ENCODE measurements at regions not wholly inside any gene's neighbourhood (a gene's known extent, or its start where the extent isn't known, plus 50 kb on each side); places are given as distances from the start of the nearest gene placed in this dataset.

DNA sequence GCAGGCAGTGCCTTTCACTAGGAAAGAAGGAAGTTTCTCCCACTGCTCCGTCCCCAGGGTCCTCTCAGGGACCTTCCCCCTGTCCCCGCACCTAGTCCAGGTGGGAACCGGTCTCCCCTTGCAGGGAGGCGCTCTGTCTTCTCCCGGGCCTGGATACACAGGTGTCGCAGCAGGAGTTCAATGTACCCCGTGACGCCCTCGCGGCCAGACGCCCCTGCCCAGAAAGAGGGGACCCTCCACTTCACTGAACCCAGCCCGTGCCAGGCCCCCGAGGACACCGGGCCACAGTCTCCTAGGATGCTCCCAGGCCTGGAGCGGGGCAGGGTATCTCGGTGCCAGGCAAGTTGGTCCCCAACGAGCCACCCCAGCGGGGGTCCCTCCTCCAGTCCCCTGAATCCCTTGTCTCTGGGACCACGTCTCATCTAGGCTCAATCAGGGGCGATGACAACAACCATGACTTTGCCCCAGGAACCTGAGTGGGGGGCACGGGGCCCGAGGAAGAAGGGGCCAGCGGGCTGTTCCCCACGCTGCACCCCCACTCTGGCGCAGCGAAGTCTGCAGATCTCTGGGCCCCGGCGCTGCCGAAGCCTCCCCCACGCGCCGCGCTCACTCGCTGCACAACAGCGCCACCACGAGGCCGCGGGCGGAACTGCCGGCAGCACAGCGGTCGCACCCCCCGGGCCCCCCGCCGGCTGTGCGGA, 103.0 kb downstream of the EDN3 start:
- DNase-seq (ENCODE audit: low read depth, low spot score) = peak; percentile 26

DNA sequence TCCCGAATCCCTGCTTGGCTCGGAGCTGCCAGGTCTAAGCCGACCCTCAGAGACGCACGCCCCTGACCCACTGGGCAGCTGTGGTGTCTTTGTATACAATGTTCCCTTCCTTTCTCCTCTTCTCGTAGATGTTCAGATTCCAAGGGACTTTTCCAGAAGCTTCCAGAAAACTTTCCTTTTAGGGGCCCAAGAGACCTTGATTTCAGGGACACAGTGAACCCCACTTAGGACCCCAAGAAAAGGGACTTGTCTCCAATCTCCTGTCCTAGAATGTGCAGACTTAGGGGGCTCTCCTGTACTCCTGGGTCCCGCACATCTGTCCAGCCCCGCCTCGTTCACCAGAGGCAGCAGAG, 103.5 kb downstream of the EDN3 start:
- DNase-seq (ENCODE audit: low read depth, low spot score) = no peak

DNA sequence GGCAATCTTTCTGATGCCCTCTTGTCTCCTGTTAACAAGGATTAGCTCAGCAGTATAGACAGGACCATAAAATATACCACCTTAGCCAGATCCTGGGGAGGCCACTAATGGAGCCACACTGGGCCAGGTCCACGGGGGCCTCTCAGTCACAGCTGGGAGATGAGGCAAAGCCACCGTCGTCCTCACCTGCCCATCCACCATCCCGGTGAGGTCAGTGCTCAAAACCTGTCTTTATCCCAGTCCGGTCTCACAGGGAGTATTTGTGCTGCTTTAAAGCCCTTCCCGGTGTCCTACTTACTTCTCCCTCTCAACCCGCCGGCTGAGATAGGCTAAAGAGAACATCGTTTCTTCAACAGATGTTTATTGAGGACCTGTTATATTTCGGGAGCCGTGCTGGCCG, 104.3 kb downstream of the EDN3 start:
- DNase-seq (ENCODE audit: low read depth, low spot score) = no peak

DNA sequence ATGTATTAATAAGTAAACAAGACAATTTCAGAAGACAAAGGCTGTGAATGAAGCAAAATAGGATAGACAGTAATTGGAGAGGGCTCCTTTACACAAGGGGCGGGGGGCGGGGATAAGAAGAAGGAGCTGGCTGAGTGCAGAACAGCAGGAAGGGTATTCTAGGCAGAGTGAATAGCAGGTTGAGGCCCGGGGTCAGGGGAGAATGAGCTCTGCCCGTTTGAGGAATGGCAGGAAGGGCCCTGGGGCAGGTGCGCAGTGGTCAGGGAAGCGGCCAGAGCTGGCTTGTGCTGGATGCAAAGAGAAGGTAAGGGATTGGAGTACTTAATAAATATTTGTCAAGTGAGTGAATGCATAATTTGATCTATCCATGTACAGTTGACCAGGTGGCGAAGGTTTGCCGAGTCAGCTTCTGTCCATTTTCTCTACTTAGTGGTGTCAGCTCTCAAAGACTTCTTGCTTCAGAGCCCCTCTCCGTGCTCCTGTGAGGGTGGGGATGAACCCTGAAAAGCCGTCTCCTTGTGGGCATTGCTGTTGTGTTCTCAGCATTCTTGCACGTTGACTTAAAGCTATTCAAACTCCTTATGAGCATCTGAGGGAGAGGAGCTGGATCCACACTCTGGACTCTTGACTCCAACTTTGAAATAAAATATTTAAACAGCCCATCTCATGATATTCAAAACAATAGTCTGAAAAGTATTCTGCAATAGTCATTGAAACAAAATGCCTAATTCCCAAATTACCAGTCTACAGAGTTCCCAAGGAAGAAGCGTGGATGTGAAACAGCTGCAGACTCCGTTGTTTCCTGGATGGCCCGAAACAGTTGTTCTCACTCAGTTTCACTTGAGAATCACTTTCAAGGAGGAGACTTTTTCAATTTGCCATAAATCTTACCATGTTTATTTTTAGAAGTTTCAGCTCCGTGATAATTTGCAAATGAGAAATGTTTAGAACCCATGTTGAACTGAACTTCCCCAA, 105.1 kb downstream of the EDN3 start:
- no peak for DNase-seq (ENCODE audit: low read depth, low spot score)

DNA sequence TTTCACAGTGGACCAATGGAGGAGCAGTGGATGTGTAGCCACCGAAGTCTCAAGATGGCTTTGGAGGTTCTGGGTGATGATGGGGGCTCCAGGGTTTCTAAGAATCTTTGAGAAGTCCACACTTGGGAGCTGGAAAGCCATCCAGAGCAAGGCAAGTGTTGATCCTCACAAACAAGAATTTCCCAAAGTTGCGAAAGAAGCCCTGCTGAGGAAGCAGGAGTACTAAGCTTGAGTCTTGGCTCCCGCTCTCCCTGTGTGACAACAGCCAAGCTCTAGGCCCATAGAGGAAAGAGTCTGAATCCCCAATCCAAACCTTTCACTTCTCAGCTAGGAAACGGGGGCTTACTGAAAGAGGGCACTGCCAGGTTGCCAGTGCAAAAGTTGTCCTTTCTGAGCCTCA, 106.0 kb downstream of the EDN3 start:
- no peak for DNase-seq (ENCODE audit: low read depth, low spot score)

DNA sequence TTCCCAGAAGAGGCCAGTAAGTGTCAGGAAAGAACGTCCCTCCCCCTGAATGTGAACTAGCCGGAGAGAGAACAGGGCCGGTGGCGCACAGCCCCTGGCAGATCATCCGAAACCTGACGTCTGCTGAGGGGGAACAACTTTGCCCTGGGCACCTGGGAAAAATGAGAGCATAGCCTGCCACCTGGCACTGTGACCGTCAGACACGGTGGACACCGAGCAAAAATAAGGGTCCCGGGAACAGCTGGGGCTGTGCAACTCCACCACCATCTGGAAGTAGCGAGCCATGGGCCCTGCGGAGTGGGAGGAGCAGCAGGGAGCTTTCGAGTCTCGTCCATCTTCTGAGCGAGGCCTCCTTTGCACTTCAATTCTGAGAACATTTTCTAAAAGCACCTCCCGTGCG, 110.8 kb downstream of the EDN3 start:
- DNase-seq (ENCODE audit: low read depth, low spot score) = no peak

DNA sequence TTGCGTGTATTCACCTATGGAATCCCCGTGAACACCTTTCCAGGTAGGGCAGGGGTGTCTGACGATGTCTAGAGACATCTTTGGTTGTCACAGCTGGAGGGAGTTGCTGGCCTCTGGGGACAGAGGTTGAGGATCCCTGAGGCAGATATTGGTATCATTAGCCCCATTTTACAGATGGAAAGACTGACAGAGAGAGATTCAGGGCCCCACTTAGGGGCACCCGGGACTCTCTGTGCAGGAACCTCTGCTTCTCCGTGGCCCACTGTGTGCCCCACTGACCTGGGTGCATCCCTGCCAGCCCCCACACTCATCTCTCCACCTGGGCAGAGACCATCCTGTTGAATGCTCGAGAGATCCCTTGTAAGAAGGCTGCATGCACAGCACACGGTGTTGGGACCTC, 111.2 kb downstream of the EDN3 start:
- DNase-seq (ENCODE audit: low read depth, low spot score) = no peak

DNA sequence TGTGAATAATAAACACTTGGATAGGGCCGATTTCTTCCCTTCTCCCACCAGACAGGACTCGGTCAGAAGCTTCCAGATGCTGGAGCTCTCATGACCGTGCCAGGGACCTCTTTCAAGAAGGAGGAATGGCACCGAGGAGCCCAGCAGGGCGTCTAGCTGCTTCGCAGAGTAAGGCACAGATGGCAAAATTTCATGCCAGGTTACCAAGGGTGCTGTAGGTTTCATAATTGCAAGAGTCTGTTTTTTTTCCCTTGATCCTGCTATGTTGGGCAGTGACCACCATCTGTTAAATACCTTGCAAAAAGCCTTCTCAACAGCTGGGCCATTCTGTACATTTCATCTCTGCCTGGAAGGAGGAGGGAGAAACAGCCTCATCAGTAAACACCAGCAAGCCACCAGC, 111.8 kb downstream of the EDN3 start:
- DNase-seq (ENCODE audit: low read depth, low spot score) = no peak

DNA sequence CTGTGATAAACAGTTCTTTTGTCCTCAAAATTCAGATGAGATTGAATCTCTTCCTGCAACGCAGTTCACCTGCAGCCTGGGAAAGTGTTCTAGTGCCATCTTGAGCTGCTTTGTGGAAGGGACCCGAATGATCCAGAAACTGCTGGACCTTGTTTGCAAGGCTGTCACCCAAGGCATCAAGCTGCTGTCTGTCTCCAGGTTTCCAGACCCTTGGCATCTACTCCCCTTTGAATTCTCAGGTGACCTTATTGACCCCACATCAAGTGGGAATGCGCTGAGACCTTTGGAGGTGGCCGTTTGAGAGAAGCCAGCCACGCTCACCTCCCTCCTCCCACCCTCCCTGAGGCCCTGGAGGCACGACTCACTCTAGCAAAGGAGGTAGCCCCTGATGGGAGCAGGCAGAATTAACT, 112.5 kb downstream of the EDN3 start:
- DNase-seq (ENCODE audit: low read depth, low spot score) = no peak

DNA sequence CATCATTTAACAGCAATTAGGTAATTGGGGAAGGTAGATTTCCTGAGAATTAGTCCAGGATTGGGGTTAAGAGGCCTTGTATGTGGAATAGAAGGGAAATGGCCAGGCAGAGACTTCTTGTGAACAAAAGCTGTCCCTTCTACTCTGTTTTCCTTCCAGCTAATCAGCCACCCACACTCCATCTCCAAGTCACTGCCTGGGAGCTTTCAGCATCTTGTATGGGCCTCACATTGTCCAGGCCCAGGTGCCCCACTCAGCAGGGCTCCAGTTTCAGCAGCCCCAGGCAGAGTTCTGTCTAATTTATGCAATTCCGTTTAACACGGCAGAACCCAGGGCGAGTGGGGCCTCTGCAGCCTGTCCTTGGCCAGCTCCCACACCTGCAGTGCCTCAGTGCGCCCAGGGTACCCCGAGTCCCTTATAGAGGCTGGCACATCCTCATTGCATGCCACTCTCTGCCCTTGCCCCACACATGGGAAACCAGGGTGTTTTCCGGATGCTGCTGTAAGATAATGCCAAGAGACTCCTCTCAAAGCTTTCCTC, 113.0 kb downstream of the EDN3 start:
- DNase-seq (ENCODE audit: low read depth, low spot score) = no peak

DNA sequence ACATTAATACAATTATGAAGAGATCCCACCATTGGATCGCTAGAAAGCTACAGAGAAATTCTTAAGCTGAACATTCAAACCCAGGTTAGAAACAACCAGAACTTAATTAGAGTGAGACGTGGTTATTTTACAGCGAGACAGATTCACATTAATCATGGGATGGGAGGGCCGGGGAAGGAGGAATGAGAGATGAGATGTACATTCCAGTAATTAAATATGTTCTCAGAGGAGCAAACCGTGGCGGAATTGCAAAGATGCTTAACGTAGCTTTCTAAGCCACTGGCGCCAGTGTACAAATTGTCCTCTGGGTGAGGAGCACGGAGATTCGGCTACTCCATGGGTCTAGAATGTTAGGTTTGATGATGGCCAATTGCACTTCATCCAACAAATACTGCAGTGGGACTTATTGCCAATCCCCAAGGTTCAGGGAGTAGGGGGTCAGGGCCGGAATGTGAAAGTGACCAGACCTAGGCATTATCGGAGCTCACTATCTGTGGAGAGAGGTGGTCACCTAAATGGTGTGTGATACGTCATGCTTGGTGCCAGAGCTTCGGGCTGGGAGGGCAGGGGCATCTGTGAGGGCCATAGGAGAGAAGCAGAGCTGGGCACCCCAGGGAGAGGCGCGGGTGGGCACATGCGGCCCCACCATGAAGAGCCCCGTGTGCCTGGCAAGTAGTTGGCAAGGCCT, 114.7 kb downstream of the EDN3 start:
- DNase-seq (ENCODE audit: low read depth, low spot score) = no peak

DNA sequence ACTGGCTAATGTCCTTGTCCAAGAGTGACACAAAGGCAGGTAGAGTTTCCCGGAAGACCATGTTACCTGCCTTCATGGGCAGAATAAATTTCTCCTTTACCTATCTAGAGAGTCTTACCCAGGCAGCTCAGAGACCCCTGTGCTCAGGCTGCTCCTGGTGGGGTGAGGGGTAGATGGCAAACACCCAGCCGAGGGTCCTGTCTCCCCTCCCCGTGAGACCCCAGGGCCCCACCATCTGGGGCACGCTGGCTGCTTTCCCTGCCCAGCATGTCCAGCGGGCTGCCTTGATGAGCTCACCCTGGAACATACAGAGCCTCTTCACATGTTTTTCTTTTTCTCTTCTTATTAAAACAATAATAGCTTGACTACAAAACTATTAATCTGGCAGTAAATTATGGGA, 116.5 kb downstream of the EDN3 start:
- DNase-seq (ENCODE audit: low read depth, low spot score) = no peak

DNA sequence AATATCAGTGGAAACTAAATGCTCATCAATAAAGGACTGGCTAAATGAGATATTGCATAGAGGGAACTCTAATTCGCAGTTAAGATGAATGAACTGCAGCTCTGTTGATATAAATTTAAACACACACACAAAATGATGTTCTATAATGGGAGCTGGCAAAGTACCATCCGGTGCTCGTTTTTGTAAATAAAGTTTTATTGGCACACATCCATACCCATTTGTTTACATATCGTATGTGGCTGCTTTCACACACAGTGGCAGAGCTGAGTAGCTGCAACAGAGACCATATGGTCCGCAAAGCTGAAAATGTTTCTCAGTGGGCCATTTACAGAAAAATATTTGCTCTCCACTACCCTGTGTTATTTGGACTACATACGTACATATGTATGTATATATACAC, 120.7 kb downstream of the EDN3 start:
- no peak for DNase-seq (ENCODE audit: low read depth, low spot score)

DNA sequence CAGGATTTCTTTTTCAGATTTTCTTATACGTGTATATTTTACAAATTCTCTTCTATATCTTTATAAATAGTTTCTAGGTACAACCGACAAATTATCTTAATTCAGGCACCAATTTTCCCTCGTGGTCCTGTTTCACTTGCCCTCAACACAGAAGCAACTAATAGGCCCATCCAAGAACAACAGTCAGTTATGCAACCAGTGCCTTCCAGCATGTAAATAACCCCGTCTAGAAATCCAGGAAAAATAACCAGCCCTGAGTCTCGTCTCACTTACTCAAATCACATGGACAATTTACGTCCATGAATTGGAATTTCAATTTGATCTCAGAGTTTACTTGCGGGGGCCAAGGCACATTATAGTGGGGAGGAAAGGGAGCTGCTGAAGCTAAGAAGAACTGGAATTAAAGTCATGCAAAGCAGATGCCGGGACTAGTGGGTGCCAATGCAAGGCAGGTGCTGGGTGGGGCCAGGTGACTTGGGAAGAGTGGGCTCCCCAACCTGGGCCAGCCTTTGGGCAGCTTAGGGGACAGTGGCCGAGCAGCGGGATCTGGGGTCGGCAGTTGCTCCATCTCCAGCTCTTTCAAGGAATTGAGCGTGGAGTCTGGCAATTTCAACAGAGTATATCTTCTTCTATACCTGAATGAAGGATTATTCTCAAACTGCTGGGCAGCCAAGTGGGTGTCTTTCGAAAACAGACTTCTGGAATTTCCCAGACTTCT, 121.7 kb downstream of the EDN3 start:
- no peak for DNase-seq (ENCODE audit: low read depth, low spot score)

DNA sequence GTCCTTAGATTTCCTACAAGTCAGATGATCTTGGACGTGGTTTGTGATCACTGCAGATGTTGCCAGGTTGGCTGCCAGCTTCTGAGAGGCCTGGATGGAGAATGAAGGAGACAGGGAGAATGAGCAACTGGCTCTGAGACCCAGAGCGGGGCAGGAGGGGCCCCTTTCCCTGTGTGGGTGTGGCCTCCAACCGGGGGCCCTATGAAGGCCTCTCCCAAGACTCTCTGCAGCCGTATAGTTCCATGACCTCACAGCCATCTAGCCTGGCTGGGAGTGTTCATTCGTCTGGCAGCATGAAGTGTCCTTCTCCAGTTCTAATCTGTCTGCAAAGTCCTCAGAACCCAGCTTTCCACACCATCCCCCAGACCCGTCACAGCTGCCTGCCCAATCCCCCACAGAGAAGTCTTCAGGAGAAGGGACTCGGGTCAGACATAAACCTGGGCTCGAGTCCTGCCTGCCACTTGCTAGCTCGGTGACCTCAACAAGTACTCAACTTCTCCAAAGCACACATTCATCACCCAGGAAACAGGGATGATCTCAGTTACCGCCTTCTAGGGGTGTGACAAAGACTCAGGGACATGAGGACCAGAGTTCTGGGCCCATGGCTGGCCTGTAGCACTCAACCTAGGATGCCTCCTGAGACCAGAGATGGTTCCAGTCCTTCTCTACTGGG, 122.6 kb downstream of the EDN3 start:
- no peak for DNase-seq (ENCODE audit: low read depth, low spot score)

DNA sequence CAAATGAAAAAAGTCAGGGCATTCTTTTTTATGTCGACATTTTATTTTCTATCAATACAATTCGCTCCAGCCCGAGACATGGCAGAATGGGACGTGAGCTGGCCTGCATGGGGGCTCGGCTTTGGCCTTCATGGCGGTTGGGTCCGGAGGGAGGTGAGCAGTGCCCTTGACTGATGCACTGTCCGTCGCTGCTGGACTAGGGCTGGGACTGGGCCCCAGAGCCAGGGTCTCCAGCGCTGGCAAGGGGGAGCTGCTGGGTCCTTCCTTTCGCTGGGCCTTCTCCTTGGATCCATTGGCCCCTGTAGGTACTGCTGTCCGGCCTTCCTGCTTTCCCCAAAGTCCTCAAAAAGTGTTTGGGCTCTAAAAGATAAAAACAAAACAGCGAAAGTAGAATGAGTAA, 124.6 kb downstream of the EDN3 start:
- DNase-seq (ENCODE audit: low read depth, low spot score) = no peak

DNA sequence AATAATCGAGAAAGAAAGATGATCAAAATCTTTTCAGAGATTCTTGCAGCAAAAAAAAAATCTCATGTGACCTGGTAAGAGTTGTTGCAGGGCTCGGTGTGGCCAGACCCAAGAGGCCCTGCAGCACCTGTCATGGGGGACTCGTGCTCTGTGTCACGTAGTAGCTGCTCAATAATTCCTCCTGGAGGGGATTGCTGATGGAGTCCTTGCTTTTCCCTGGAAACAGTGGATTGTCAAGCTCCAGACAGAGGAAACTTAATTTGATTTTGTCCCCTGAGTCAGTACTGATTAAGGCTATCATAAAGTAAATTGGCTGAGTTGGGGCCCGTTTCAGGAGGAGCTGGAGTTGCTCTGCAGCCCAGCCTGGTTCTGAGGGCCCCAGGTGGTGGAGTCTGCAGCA, 125.2 kb downstream of the EDN3 start:
- no peak for DNase-seq (ENCODE audit: low read depth, low spot score)

DNA sequence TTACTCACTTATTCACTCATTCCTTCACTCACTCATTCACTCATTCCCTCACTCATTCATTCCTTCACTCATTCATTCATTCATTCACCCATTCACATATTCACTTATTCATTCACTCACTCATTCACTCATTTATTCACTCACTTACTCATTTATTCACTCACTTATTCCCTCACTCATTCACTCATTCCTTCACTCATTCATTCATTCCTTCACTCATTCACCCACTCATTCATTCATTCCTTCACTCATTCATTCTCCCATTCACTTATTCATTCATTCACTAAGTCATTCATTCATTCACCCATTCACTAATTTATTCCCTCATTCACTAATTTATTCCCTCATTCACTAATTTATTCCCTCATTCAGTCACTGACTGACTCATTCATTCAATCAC, 127.6 kb downstream of the EDN3 start:
- no peak for DNase-seq (ENCODE audit: low read depth, low spot score)

DNA sequence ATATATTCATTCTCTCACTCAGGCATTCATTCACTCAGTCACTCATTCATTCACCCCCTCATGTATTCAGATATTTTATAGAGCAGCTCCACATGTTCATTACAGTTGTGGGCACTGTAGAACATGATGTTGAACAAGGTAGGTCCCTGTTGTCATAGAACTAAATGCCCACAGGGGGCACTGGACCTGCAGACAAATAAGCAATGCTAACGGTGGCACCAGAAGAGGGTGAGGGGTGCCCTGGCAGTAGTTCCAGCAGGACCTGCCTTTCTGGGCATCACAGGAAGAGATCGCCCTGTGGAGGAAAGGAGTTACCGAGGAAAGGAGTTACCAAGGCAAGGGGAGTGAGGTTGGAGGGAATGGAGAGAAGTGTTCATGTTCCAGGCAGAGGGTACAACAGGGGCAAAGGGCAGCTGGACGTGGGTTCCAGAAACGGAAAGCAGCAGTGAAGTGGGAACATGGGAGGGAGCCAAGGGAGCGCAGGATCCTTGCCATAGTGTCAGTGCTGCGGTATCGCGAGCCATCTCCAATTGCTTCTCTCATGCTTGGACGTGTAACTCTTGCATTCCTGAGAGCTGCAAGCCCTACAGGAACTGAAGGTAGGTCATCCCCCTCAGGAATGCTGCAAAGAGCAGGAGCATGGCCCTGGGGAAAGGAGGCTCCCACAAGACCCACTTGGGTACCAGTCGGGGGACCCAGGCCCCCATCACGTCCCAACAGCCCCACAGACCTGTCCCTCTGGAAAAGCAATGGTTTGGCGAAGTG, 128.2 kb downstream of the EDN3 start:
- no peak for DNase-seq (ENCODE audit: low read depth, low spot score)

DNA sequence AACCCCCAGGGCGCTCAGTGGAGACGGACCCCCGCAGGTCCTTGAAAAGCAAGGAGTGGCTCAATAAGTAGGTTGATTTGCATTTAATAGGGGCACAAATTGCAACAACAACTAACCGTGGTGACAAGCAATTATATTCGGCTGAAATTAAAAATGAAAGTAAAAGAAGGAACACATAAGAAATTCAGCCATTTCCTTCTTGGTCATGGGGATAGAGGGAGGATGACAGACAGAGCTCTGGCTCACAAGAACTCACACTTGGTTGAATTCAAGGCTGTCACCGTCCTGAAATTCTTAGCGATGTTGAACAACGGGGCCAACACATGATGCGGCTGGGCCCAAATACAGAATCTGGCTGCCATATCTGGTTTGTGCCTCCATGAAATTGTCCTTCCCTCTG, 129.0 kb downstream of the EDN3 start:
- DNase-seq (ENCODE audit: low read depth, low spot score) = no peak

Data from astrocyte of the hippocampus (primary cell).